Activated B cell treated with CpG ODN at 0.5 μM for 24 hours (primary cell): ENCODE measurements at regions not wholly inside any gene's neighbourhood (a gene's known extent, or its start where the extent isn't known, plus 50 kb on each side); places are given as distances from the start of the nearest gene placed in this dataset.

Experiments used
- ATAC-seq: fragments of 200-7000 bp; cut with Tn5 transposase; one replicate; pipeline ENCODE4 v1.10.0; 2021; ENCODE audit warnings: low read depth, mild to moderate bottlenecking, moderate library complexity
- CTCF ChIA-PET: fragments of 350-600 bp; sonication (Branson Sonifier 250); formaldehyde crosslinking; loops from one replicate; lab custom pipeline; 2021; ENCODE audit warnings: antibody characterized with exemption; lab: Charles Lee
- POLR2A ChIA-PET: fragments of 350-600 bp; sonication (Branson Sonifier 250); formaldehyde crosslinking; loops from one replicate; lab custom pipeline; 2021; ENCODE audit warnings: antibody characterized with exemption; lab: Charles Lee
- DNase-seq: peaks from one replicate; pipeline ENCODE4 v3.0.0; 2022
- H3K27ac Mint-ChIP-seq: one replicate; pipeline ENCODE4 v1.8.0; 2020; ENCODE audit warnings: mixed read lengths
- H3K27me3 Mint-ChIP-seq: one replicate; pipeline ENCODE4 v1.8.0; 2021; ENCODE audit warnings: mixed read lengths
- H3K36me3 Mint-ChIP-seq: one replicate; pipeline ENCODE4 v1.8.0; 2021; ENCODE audit warnings: low read depth, mixed read lengths
- H3K4me1 Mint-ChIP-seq: one replicate; pipeline ENCODE4 v1.8.0; 2021; ENCODE audit warnings: mixed read lengths
- H3K4me3 Mint-ChIP-seq: one replicate; pipeline ENCODE4 v1.8.0; 2020; ENCODE audit warnings: mild to moderate bottlenecking, mixed read lengths
- H3K9me3 Mint-ChIP-seq: one replicate; pipeline ENCODE4 v1.8.0; 2020; ENCODE audit warnings: mixed read lengths
- CTCF ChIP-seq: fragments of 200-600 bp; IDR thresholded peaks from one replicate; pipeline ENCODE4 v1.8.0; 2022; ENCODE audit warnings: antibody characterized with exemption, mild to moderate bottlenecking
- intact Hi-C: fragments of 100-400 bp; cut with micrococcal nuclease; formaldehyde crosslinking; loops from one replicate; pipeline ENCODE4 v1.15.1; 2024

GRCh38 chr19:5290336-5291262 lies 50.0 kb downstream of the PTPRS start:
- CTCF ChIA-PET: no interaction called here

GRCh38 chr19:5289060-5289990 lies 51.3 kb downstream of the PTPRS start:
- ChIA-PET POLR2A (no interaction called here), CTCF (no interaction called here)
- Mint-ChIP-seq H3K27ac (no peak overlapping the region), H3K4me3 (no peak overlapping the region), H3K9me3 (no peaks in the 10 kb centered on the region), H3K4me1 (peaks cover 39% of the 10 kb centered on the region), H3K36me3 (no peaks in the 10 kb centered on the region), H3K27me3 (peaks cover 21% of the 10 kb centered on the region)
- TF ChIP-seq CTCF: no peak
- DNase-seq (no peak), ATAC-seq (no peak)
- intact Hi-C loops: loop anchor here (5.0 kb wide), 1 partner anchor 53 kb away; the partner anchor contains the start of gene PTPRS

More at GRCh38 chr19:5290336-5291262, 50.0 kb downstream of the PTPRS start:
- DNase-seq (no peak), ATAC-seq (no peak)
- no peaks in the 10 kb centered on the region for H3K36me3 Mint-ChIP-seq
- H3K9me3 Mint-ChIP-seq: no peaks in the 10 kb centered on the region
- H3K4me3 Mint-ChIP-seq: no peak overlapping the region
- peaks cover 21% of the 10 kb centered on the region for H3K27me3 Mint-ChIP-seq
- H3K27ac Mint-ChIP-seq: no peak overlapping the region
- POLR2A ChIA-PET: no interaction called here
- intact Hi-C loops: no loop called here
- peaks cover 39% of the 10 kb centered on the region for H3K4me1 Mint-ChIP-seq
- TF ChIP-seq CTCF: no peak

GRCh38 chr19:5288347-5288739 lies 52.3 kb downstream of the PTPRS start:
- ChIA-PET POLR2A (no interaction called here), CTCF (no interaction called here)
- intact Hi-C loops: loop anchor here (5.0 kb wide), 1 partner anchor 54 kb away; the partner anchor contains the start of gene PTPRS
- no peak for TF ChIP-seq CTCF
- peaks cover 35% of the 10 kb centered on the region for H3K4me1 Mint-ChIP-seq
- no peak overlapping the region for H3K4me3 Mint-ChIP-seq
- H3K27ac Mint-ChIP-seq: no peak overlapping the region
- H3K27me3 Mint-ChIP-seq: peaks cover 21% of the 10 kb centered on the region
- ATAC-seq (no peak), DNase-seq (no peak)
- no peaks in the 10 kb centered on the region for H3K36me3 Mint-ChIP-seq
- H3K9me3 Mint-ChIP-seq: no peaks in the 10 kb centered on the region

GRCh38 chr19:5287066-5287465 lies 53.5 kb downstream of the PTPRS start:
- intact Hi-C loops: loop anchor here (5.0 kb wide), 1 partner anchor 55 kb away; the partner anchor contains the start of gene PTPRS
- CTCF ChIA-PET: no interaction called here
- peaks cover 20% of the 10 kb centered on the region for H3K27me3 Mint-ChIP-seq
- POLR2A ChIA-PET: no interaction called here
- H3K27ac Mint-ChIP-seq: no peak overlapping the region
- H3K9me3 Mint-ChIP-seq: no peaks in the 10 kb centered on the region
- peak overlapping the region; percentile 24 for H3K4me3 Mint-ChIP-seq
- DNase-seq (no peak), ATAC-seq (no peak)
- TF ChIP-seq CTCF: no peak
- peaks cover 29% of the 10 kb centered on the region for H3K4me1 Mint-ChIP-seq
- no peaks in the 10 kb centered on the region for H3K36me3 Mint-ChIP-seq
